ENCODE measurements at regions not wholly inside any gene's neighbourhood (a gene's known extent, or its start where the extent isn't known, plus 50 kb on each side); places are given as distances from the start of the nearest gene placed in this dataset.
A peak's percentile ranks its signal among the peaks of the same experiment; 100 is the strongest.

- ChIA-PET CTCF (no interaction called here), POLR2A (ENCODE audit: low non-redundant PET) (no interaction called here)
- DNase-seq (ENCODE audit: low spot score) = peak; percentile 72
- no peak overlapping the region for H3K27ac ChIP-seq
- TF ChIP-seq CTCF (conservative IDR thresholded peaks at IDR 0.05; ENCODE audit: low read depth) = no peak
Measured at GRCh38 chr3:41102053-41102556, 97.2 kb upstream of the CTNNB1 start.

DNA sequence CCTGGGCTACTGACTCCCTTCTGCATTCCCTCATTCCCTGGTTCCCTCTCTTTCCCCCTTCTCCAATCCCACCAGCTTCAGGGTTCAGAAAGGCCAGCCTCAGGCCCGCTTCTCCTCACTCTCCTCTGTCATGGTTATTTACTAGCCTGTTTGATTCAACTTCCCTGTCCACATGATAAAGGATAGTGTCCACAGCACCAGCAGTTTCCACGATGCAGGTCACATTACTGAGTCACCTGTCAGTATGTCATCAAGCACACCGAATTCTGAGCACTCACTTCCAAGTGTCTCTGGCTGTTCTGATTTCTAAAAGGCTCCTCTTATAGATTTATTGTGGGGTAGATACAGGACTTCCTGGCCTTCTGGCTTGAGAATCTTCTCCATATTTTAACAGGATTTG, 96.6 kb upstream of the CTNNB1 start:
- DNase-seq (ENCODE audit: low spot score) = no peak
- no peak for TF ChIP-seq CTCF (conservative IDR thresholded peaks at IDR 0.05; ENCODE audit: low read depth)
- ChIA-PET CTCF (no interaction called here), POLR2A (ENCODE audit: low non-redundant PET) (no interaction called here)
- no peak overlapping the region for H3K27ac ChIP-seq

DNA sequence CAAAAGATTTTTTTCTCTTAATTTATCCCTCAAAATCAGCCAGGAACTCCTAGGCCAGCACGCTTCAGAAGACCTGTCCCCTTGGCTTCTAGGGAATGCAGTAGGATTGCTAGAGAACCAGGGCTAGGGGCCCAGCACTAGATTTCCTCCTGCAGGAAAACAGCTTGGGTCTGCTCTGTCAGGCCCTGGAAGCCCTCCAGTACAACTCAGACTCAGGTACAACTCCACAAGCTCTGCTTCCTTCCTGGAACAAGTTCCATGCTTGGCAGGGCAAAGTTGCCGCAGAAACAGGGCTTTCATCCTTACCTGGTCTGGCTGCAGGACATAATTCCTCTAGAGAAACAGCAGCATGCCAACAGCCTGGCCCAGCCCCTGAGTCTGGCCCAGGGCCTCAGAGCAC, 96.1 kb upstream of the CTNNB1 start:
- CTCF ChIA-PET = interaction anchor here (0.9 kb wide), 1 partner anchor 14 kb away, joined by 4 read pairs; no protein-coding TSS in a partner anchor
- no peak for DNase-seq (ENCODE audit: low spot score)
- TF ChIP-seq CTCF (conservative IDR thresholded peaks at IDR 0.05; ENCODE audit: low read depth) = no peak
- no peak overlapping the region for H3K27ac ChIP-seq
- POLR2A ChIA-PET (ENCODE audit: low non-redundant PET) = no interaction called here

DNA sequence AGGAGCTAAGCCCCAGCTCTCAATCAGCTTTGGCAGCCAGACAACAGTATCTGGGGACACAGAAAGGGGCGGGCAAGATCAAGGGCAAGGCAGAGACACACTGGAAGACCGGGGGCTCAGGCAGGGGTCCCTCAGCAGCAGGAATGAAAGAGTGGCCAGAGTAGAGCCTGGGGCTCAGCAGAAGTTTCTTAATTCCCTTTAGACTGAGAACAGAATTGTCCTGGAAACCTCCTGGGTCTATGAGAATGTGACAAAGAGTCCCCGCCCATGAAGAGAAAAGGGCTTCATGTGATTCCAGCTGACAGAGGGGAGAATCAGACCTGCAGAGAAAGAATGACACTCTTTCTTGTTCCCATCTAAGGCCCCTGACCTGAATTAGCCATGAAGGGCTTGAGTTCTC, 95.2 kb upstream of the CTNNB1 start:
- H3K27ac ChIP-seq = no peak overlapping the region
- TF ChIP-seq CTCF (conservative IDR thresholded peaks at IDR 0.05; ENCODE audit: low read depth) = no peak
- ChIA-PET POLR2A (ENCODE audit: low non-redundant PET) (no interaction called here), CTCF (interaction anchor here (0.9 kb wide), 1 partner anchor 13 kb away, joined by 4 read pairs; no protein-coding TSS in a partner anchor)
- DNase-seq (ENCODE audit: low spot score) = no peak

DNA sequence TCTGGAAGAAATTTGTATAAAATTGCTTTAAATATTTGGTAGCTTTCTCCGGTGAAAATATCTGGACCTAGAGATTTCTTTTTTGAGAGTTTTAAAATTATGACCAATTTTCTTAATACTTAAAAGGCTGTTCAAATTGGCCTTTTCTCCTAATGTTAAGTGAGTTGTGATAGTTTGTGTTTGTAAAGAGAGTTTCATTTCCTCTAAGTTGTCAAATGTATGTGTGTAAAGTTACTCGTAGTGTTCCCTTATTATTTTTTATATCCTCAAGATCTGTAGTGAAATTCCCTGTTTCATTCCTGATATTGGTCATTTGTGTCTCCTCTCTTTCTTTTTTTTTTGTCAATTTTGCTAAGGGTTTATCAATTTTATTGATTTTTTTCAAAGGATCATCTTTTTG, 92.6 kb upstream of the CTNNB1 start:
- no peak for DNase-seq (ENCODE audit: low spot score)
- POLR2A ChIA-PET (ENCODE audit: low non-redundant PET) = no interaction called here
- CTCF ChIA-PET = interaction anchor here (0.7 kb wide), 1 partner anchor 34 kb away, joined by 3 read pairs; no protein-coding TSS in a partner anchor
- no peak overlapping the region for H3K27ac ChIP-seq
- TF ChIP-seq CTCF (conservative IDR thresholded peaks at IDR 0.05; ENCODE audit: low read depth) = no peak

- ChIA-PET CTCF (no interaction called here), POLR2A (ENCODE audit: low non-redundant PET) (no interaction called here)
- DNase-seq (ENCODE audit: low spot score) = no peak
Measured at GRCh38 chr3:41111011-41111410, 88.3 kb upstream of the CTNNB1 start.

More at GRCh38 chr3:41111011-41111410, 88.3 kb upstream of the CTNNB1 start:
- TF ChIP-seq CTCF (conservative IDR thresholded peaks at IDR 0.05; ENCODE audit: low read depth) = no peak
- H3K27ac ChIP-seq = no peak overlapping the region
